ENCODE measurements at regions not wholly inside any gene's neighbourhood (a gene's known extent, or its start where the extent isn't known, plus 50 kb on each side); places are given as distances from the start of the nearest gene placed in this dataset.

GRCh38 chr14:88989911-88990310 lies 165.5 kb downstream of the TTC8 start:
- TF ChIP-seq CTCF (IDR thresholded peaks at IDR 0.05; ENCODE audit: insufficient read depth, low read depth, low read length) (no peak), EZH2 (IDR thresholded peaks at IDR 0.05; ENCODE audit: insufficient read depth, low read length) (no peak)
- H3K36me3 ChIP-seq (ENCODE audit: insufficient read depth, low read length) = no peaks in the 10 kb centered on the region
- H4K20me1 ChIP-seq (ENCODE audit: insufficient read depth, low read length) = no peaks in the 10 kb centered on the region
- no peak overlapping the region for H3K4me2 ChIP-seq (ENCODE audit: low read length)
- H2AFZ ChIP-seq (ENCODE audit: low read depth, low read length) = no peak overlapping the region
- FAIRE-seq (no peak), DNase-seq (ENCODE audit: low read depth) (no peak)
- H3K79me2 ChIP-seq (ENCODE audit: insufficient read depth, low read length) = no peaks in the 10 kb centered on the region
- H3K27ac Mint-ChIP-seq (ENCODE audit: unreplicated experiment) = no peak overlapping the region
- H3K9me3 ChIP-seq (ENCODE audit: insufficient read depth, low read depth, low read length) = peaks cover 4% of the 10 kb centered on the region
- H3K9me3 Mint-ChIP-seq (ENCODE audit: unreplicated experiment) = peaks cover 4% of the 10 kb centered on the region
- H3K4me3 Mint-ChIP-seq (ENCODE audit: unreplicated experiment) = no peak overlapping the region
- peaks cover 19% of the 10 kb centered on the region for H3K4me1 ChIP-seq (ENCODE audit: insufficient read depth, low read length)
- peaks cover 3% of the 10 kb centered on the region for H3K36me3 Mint-ChIP-seq (ENCODE audit: low read depth, unreplicated experiment)
- H3K27me3 ChIP-seq (ENCODE audit: insufficient read depth, low read length) = no peaks in the 10 kb centered on the region
- H3K27me3 Mint-ChIP-seq (ENCODE audit: low read depth, unreplicated experiment) = peaks cover 2% of the 10 kb centered on the region
- no peak overlapping the region for H3K9ac ChIP-seq (ENCODE audit: low read length)
- no peak overlapping the region for H3K27ac ChIP-seq (ENCODE audit: low read depth, low read length)
- peaks cover 17% of the 10 kb centered on the region for H3K4me1 Mint-ChIP-seq (ENCODE audit: low read depth, unreplicated experiment)
- H3K4me3 ChIP-seq (ENCODE audit: insufficient read depth, low read depth, low read length) = no peak overlapping the region

GRCh38 chr14:88990856-88991255 lies 166.4 kb downstream of the TTC8 start:
- Histone ChIP-seq H3K27me3 (ENCODE audit: insufficient read depth, low read length) (no peaks in the 10 kb centered on the region), H3K9me3 (ENCODE audit: insufficient read depth, low read depth, low read length) (peaks cover 4% of the 10 kb centered on the region), H4K20me1 (ENCODE audit: insufficient read depth, low read length) (no peaks in the 10 kb centered on the region), H3K27ac (ENCODE audit: low read depth, low read length) (no peak overlapping the region), H3K4me2 (ENCODE audit: low read length) (no peak overlapping the region), H3K9ac (ENCODE audit: low read length) (no peak overlapping the region), H3K4me3 (ENCODE audit: insufficient read depth, low read depth, low read length) (no peak overlapping the region), H3K36me3 (ENCODE audit: insufficient read depth, low read length) (no peaks in the 10 kb centered on the region), H3K79me2 (ENCODE audit: insufficient read depth, low read length) (no peaks in the 10 kb centered on the region), H2AFZ (ENCODE audit: low read depth, low read length) (no peak overlapping the region), H3K4me1 (ENCODE audit: insufficient read depth, low read length) (peaks cover 20% of the 10 kb centered on the region)
- H3K27ac Mint-ChIP-seq (ENCODE audit: unreplicated experiment) = no peak overlapping the region
- DNase-seq (ENCODE audit: low read depth) (no peak), FAIRE-seq (no peak)
- peaks cover 11% of the 10 kb centered on the region for H3K4me1 Mint-ChIP-seq (ENCODE audit: low read depth, unreplicated experiment)
- peaks cover 2% of the 10 kb centered on the region for H3K27me3 Mint-ChIP-seq (ENCODE audit: low read depth, unreplicated experiment)
- H3K9me3 Mint-ChIP-seq (ENCODE audit: unreplicated experiment) = peaks cover 4% of the 10 kb centered on the region
- peaks cover 4% of the 10 kb centered on the region for H3K36me3 Mint-ChIP-seq (ENCODE audit: low read depth, unreplicated experiment)
- TF ChIP-seq CTCF (IDR thresholded peaks at IDR 0.05; ENCODE audit: insufficient read depth, low read depth, low read length) = no peak
- no peak for TF ChIP-seq EZH2 (IDR thresholded peaks at IDR 0.05; ENCODE audit: insufficient read depth, low read length)
- H3K4me3 Mint-ChIP-seq (ENCODE audit: unreplicated experiment) = no peak overlapping the region

- no peaks in the 10 kb centered on the region for H3K9me3 ChIP-seq (ENCODE audit: insufficient read depth, low read depth, low read length)
- H3K4me3 ChIP-seq (ENCODE audit: insufficient read depth, low read depth, low read length) = no peak overlapping the region
- TF ChIP-seq CTCF (IDR thresholded peaks at IDR 0.05; ENCODE audit: insufficient read depth, low read depth, low read length) (no peak), EZH2 (IDR thresholded peaks at IDR 0.05; ENCODE audit: insufficient read depth, low read length) (no peak)
- DNase-seq (ENCODE audit: low read depth) = no peak
- peaks cover 19% of the 10 kb centered on the region for H3K4me1 ChIP-seq (ENCODE audit: insufficient read depth, low read length)
- H3K4me2 ChIP-seq (ENCODE audit: low read length) = no peak overlapping the region
- no peaks in the 10 kb centered on the region for H3K36me3 ChIP-seq (ENCODE audit: insufficient read depth, low read length)
- no peaks in the 10 kb centered on the region for H4K20me1 ChIP-seq (ENCODE audit: insufficient read depth, low read length)
- no peaks in the 10 kb centered on the region for H3K79me2 ChIP-seq (ENCODE audit: insufficient read depth, low read length)
- Mint-ChIP-seq H3K4me3 (ENCODE audit: unreplicated experiment) (no peak overlapping the region), H3K27ac (ENCODE audit: unreplicated experiment) (no peak overlapping the region), H3K27me3 (ENCODE audit: low read depth, unreplicated experiment) (peaks cover 2% of the 10 kb centered on the region), H3K4me1 (ENCODE audit: low read depth, unreplicated experiment) (peaks cover 5% of the 10 kb centered on the region), H3K36me3 (ENCODE audit: low read depth, unreplicated experiment) (peaks cover 4% of the 10 kb centered on the region), H3K9me3 (ENCODE audit: unreplicated experiment) (peaks cover 5% of the 10 kb centered on the region)
- H3K9ac ChIP-seq (ENCODE audit: low read length) = no peak overlapping the region
- H3K27ac ChIP-seq (ENCODE audit: low read depth, low read length) = no peak overlapping the region
- H2AFZ ChIP-seq (ENCODE audit: low read depth, low read length) = no peak overlapping the region
- FAIRE-seq = no peak
- no peaks in the 10 kb centered on the region for H3K27me3 ChIP-seq (ENCODE audit: insufficient read depth, low read length)
Observed at GRCh38 chr14:88992011-88992410, 167.6 kb downstream of the TTC8 start.

All from astrocyte (in vitro differentiated cells and primary cell).